C4-2B (cell line): ENCODE measurements at regions not wholly inside any gene's neighbourhood (a gene's known extent, or its start where the extent isn't known, plus 50 kb on each side); places are given as distances from the start of the nearest gene placed in this dataset.

Source experiments
- CTCF ChIP-seq: fragments of 450-650 bp; conservative IDR thresholded peaks from 2 replicates; pipeline ENCODE4 v1.5.1; 2017; ENCODE audit warnings: mild to moderate bottlenecking
- ZFX ChIP-seq: fragments of 450-650 bp; IDR thresholded peaks from 2 replicates; pipeline ENCODE4 v1.6.1; 2017

GRCh38 chr16:14013145-14013570 lies 58.0 kb upstream of the MRTFB start:
- TF ChIP-seq CTCF (no peak), ZFX (no peak)
